H1 (cell line): ENCODE measurements at regions not wholly inside any gene's neighbourhood (a gene's known extent, or its start where the extent isn't known, plus 50 kb on each side); places are given as distances from the start of the nearest gene placed in this dataset.

Experiments used
- CTCF ChIA-PET: fragments of 300-600 bp; sonication (Branson Sonifier 250); formaldehyde crosslinking; loops from one replicate; lab custom pipeline; 2021; ENCODE audit not compliant: partially characterized antibody; lab: Charles Lee
- POLR2A ChIA-PET: fragments of 300-600 bp; sonication (Branson Sonifier 250); formaldehyde crosslinking; loops from one replicate; lab custom pipeline; 2021; ENCODE audit warnings: inconsistent platforms; ENCODE audit not compliant: partially characterized antibody; lab: Charles Lee
- DNase-seq, 2 experiments: peaks; one replicate each; pipeline versions ENCODE4 v3.0.0 to v3.0.0-alpha.2; 2010 to 2022; ENCODE audit warnings: low spot score in 2 of 2, low read depth in 1 of 2, mixed read lengths in 1 of 2
- FAIRE-seq: peaks from 2 replicates; lab custom pipeline; 2011; peaks lifted over from hg19 to GRCh38; lab: Jason Lieb, UNC
- H2AFZ ChIP-seq: 2 replicates; pipeline ENCODE4 v1.8.1; 2012; ENCODE audit warnings: low read length, inconsistent platforms
- H2AK5ac ChIP-seq: 2 replicates; pipeline ENCODE4 v1.6.1; 2013; ENCODE audit warnings: low read depth, low read length
- H2BK120ac ChIP-seq: replicated peaks from 2 replicates; pipeline ENCODE3; 2013; ENCODE audit warnings: low read depth, low read length, inconsistent platforms
- H2BK12ac ChIP-seq: 2 replicates; pipeline ENCODE4 v1.6.1; 2013; ENCODE audit warnings: low read depth, low read length
- H2BK15ac ChIP-seq: 2 replicates; pipeline ENCODE4 v1.6.1; 2013; ENCODE audit warnings: low read length
- H2BK20ac ChIP-seq: 2 replicates; pipeline ENCODE4 v1.6.1; 2013; ENCODE audit warnings: low read length
- H2BK5ac ChIP-seq: 2 replicates; pipeline ENCODE4 v1.6.1; 2013; ENCODE audit warnings: low read depth, low read length
- H3K14ac ChIP-seq: 2 replicates; pipeline ENCODE4 v1.6.1; 2013; ENCODE audit warnings: inconsistent platforms; ENCODE audit not compliant: insufficient read length
- H3K18ac ChIP-seq: 2 replicates; pipeline ENCODE4 v1.6.1; 2013; ENCODE audit warnings: low read length; ENCODE audit errors: extremely low read depth
- H3K23ac ChIP-seq: 2 replicates; pipeline ENCODE4 v1.6.1; 2013; ENCODE audit warnings: inconsistent platforms; ENCODE audit not compliant: insufficient read length
- H3K23me2 ChIP-seq: 2 replicates; pipeline ENCODE4 v1.6.1; 2013; ENCODE audit warnings: low read depth, low read length
- H3K27ac ChIP-seq: 2 replicates; pipeline ENCODE4 v1.6.1; 2011; ENCODE audit warnings: low read depth, low read length, inconsistent platforms
- H3K27me3 ChIP-seq, 4 experiments: replicated peaks in 1 of 4; 1 replicate in 1 of 4; 2 replicates in 3 of 4; pipeline versions ENCODE4 v1.6.1 to v1.8.1; 2011 to 2013; ENCODE audit warnings: low read length in 3 of 4, mild to moderate bottlenecking in 3 of 4, inconsistent platforms in 2 of 4, mixed read lengths in 2 of 4, moderate library complexity in 1 of 4; ENCODE audit not compliant: control insufficient read depth in 3 of 4, insufficient read depth in 3 of 4; ENCODE audit errors: extremely low read depth in 1 of 4
- H3K36me3 ChIP-seq, 4 experiments: 2 replicates each; pipeline versions ENCODE4 v1.6.1 to v1.8.1; 2011 to 2013; ENCODE audit warnings: mild to moderate bottlenecking in 4 of 4, low read length in 3 of 4, moderate library complexity in 2 of 4, control low read depth in 1 of 4, inconsistent platforms in 1 of 4; ENCODE audit not compliant: insufficient read depth in 4 of 4, control insufficient read depth in 2 of 4
- H3K4ac ChIP-seq: replicated peaks from 2 replicates; pipeline ENCODE3; 2013; ENCODE audit warnings: low read length, low read depth, mixed read lengths, inconsistent platforms; ENCODE audit not compliant: insufficient read length
- H3K4me1 ChIP-seq, 4 experiments: replicated peaks in 1 of 4; 1 replicate in 1 of 4; 2 replicates in 3 of 4; pipeline versions ENCODE4 v1.6.1 to v1.8.1; 2011 to 2013; ENCODE audit warnings: low read length in 3 of 4, inconsistent platforms in 2 of 4, mixed read lengths in 1 of 4; ENCODE audit not compliant: insufficient read depth in 4 of 4, control insufficient read depth in 3 of 4
- H3K4me2 ChIP-seq, 2 experiments: 2 replicates each; pipeline versions ENCODE4 v1.6.1 to v1.8.1; 2011 to 2013; ENCODE audit warnings: low read depth in 2 of 2, low read length in 2 of 2, control low read depth in 1 of 2, inconsistent platforms in 1 of 2, mild to moderate bottlenecking in 1 of 2; ENCODE audit not compliant: insufficient read depth in 1 of 2
- H3K4me3 ChIP-seq, 4 experiments: fragments of 200-600, 300-600 bp in 1 of 4; sonication (generic), shearing (Covaris generic), sonication (Bioruptor Twin) in 1 of 4; 2 replicates each; pipeline versions ENCODE4 v1.5.1 to v1.8.1; 2011 to 2016; ENCODE audit warnings: low read length in 4 of 4, low read depth in 3 of 4, control low read depth in 2 of 4, inconsistent platforms in 2 of 4, mild to moderate bottlenecking in 2 of 4, mixed read lengths in 1 of 4, moderate library complexity in 1 of 4; ENCODE audit not compliant: insufficient read depth in 2 of 4; ENCODE audit errors: extremely low read depth in 1 of 4
- H3K56ac ChIP-seq: replicated peaks from 2 replicates; pipeline ENCODE3; 2013; ENCODE audit warnings: low read depth, mild to moderate bottlenecking, mixed read lengths, low read length, inconsistent platforms; ENCODE audit not compliant: insufficient read length
- H3K79me1 ChIP-seq: 2 replicates; pipeline ENCODE4 v1.6.1; 2013; ENCODE audit warnings: low read depth, low read length, control low read depth
- H3K79me2 ChIP-seq, 2 experiments: 2 replicates each; pipeline versions ENCODE4 v1.6.1 to v1.8.1; 2012 to 2013; ENCODE audit warnings: low read length in 2 of 2, mild to moderate bottlenecking in 2 of 2, inconsistent platforms in 1 of 2; ENCODE audit not compliant: insufficient read depth in 2 of 2, control insufficient read depth in 1 of 2
- H3K9ac ChIP-seq, 4 experiments: replicated peaks in 1 of 4; 1 replicate in 1 of 4; 2 replicates in 3 of 4; pipeline versions ENCODE4 v1.6.1 to v1.8.1; 2011 to 2013; ENCODE audit warnings: low read depth in 3 of 4, low read length in 3 of 4, control low read depth in 2 of 4, mild to moderate bottlenecking in 2 of 4, moderate library complexity in 2 of 4, inconsistent platforms in 1 of 4; ENCODE audit errors: extremely low read depth in 1 of 4
- H3K9me3 ChIP-seq, 2 experiments: 2 replicates each; pipeline versions ENCODE4 v1.6.1 to v1.8.1; 2012 to 2013; ENCODE audit warnings: mild to moderate bottlenecking in 2 of 2, moderate library complexity in 2 of 2, control low read depth in 1 of 2, inconsistent platforms in 1 of 2, low read depth in 1 of 2, low read length in 1 of 2, mixed read lengths in 1 of 2; ENCODE audit not compliant: insufficient read depth in 2 of 2
- H4K20me1 ChIP-seq, 2 experiments: replicated peaks in 1 of 2; 2 replicates each; pipeline versions ENCODE3 to v1.8.1; 2011 to 2013; ENCODE audit warnings: inconsistent platforms in 2 of 2, low read length in 2 of 2, mild to moderate bottlenecking in 1 of 2; ENCODE audit not compliant: insufficient read depth in 2 of 2, control insufficient read depth in 1 of 2
- H4K5ac ChIP-seq: 2 replicates; pipeline ENCODE4 v1.6.1; 2013; ENCODE audit warnings: low read length, low read depth, mixed read lengths, inconsistent platforms; ENCODE audit not compliant: insufficient read length
- H4K8ac ChIP-seq: 2 replicates; pipeline ENCODE4 v1.8.0; 2013; ENCODE audit warnings: mild to moderate bottlenecking, moderate library complexity, low read length, inconsistent platforms; ENCODE audit not compliant: insufficient read depth; ENCODE audit errors: extremely low read depth
- H4K91ac ChIP-seq: replicated peaks from 2 replicates; pipeline ENCODE3; 2013; ENCODE audit warnings: low read length, mixed read lengths, inconsistent platforms; ENCODE audit not compliant: insufficient read length
- BACH1 ChIP-seq: IDR thresholded peaks from 2 replicates; pipeline ENCODE4 v1.6.1; 2012; ENCODE audit warnings: low read length, improper control_type of control experiment
- CREB1 ChIP-seq: IDR thresholded peaks from 2 replicates; pipeline ENCODE4 v1.6.1; 2012; ENCODE audit warnings: inconsistent platforms
- CTBP2 ChIP-seq: IDR thresholded peaks from 2 replicates; pipeline ENCODE4 v1.7.0; 2011; ENCODE audit warnings: borderline replicate concordance, mild to moderate bottlenecking, moderate library complexity, mixed read lengths, low read length; ENCODE audit not compliant: insufficient read depth, insufficient read length
- EP300 ChIP-seq, 2 experiments: IDR thresholded peaks; 1 replicate in 1 of 2; 2 replicates in 1 of 2; pipeline ENCODE4 v1.6.1; 2011 to 2012; ENCODE audit warnings: low read depth in 2 of 2, low read length in 2 of 2, mild to moderate bottlenecking in 2 of 2, borderline replicate concordance in 1 of 2, inconsistent platforms in 1 of 2, moderate library complexity in 1 of 2
- HDAC6 ChIP-seq: IDR thresholded peaks from one replicate; pipeline ENCODE4 v1.7.1; 2012; ENCODE audit warnings: low read depth, mild to moderate bottlenecking, inconsistent platforms, low read length, moderate library complexity
- KDM4A ChIP-seq: IDR thresholded peaks from one replicate; pipeline ENCODE4 v1.7.1; 2012; ENCODE audit warnings: low read depth, mild to moderate bottlenecking, moderate library complexity, low read length, inconsistent platforms; ENCODE audit not compliant: severe bottlenecking
- RNF2 ChIP-seq: fragments of 200-900, 300-1000 bp; sonication (generic); IDR thresholded peaks from 2 replicates; pipeline ENCODE4 v1.7.1; 2016; ENCODE audit warnings: borderline replicate concordance, low read depth, mild to moderate bottlenecking, antibody characterized with exemption, low read length; ENCODE audit not compliant: poor library complexity, severe bottlenecking; ENCODE audit errors: missing control alignments
- SIN3A ChIP-seq, 2 experiments: IDR thresholded peaks in 1 of 2; conservative IDR thresholded peaks in 1 of 2; 2 replicates each; pipeline ENCODE4 v1.6.1; 2011 to 2012; ENCODE audit warnings: low read length in 2 of 2, improper control_type of control experiment in 1 of 2, low read depth in 1 of 2, mild to moderate bottlenecking in 1 of 2
- TBP ChIP-seq: IDR thresholded peaks from 2 replicates; pipeline ENCODE4 v1.6.1; 2011; ENCODE audit warnings: low read depth, low read length, improper control_type of control experiment
- WGBS, 2 experiments: shearing (Covaris generic) in 1 of 2; methylation state at CpG; one replicate each; pipeline versions ENCODE4 v1.1.6 to v1.1.7; 2013 to 2015; ENCODE audit warnings: low lambda C conversion rate in 2 of 2, mixed read lengths in 2 of 2, inconsistent platforms in 1 of 2, low coverage in 1 of 2, missing lambda C conversion rate in 1 of 2; ENCODE audit not compliant: insufficient replicate concordance in 2 of 2, insufficient coverage in 1 of 2, insufficient read length in 1 of 2; ENCODE audit errors: extremely low coverage in 1 of 2, missing lambda C conversion rate in 1 of 2; 5-methylcytosine and 5-hydroxymethylcytosine counted together
- TF ChIP-seq, protein P1 (sequence below): IDR thresholded peaks from 2 replicates; pipeline ENCODE4 v1.6.1; 2011; ENCODE audit warnings: low read length, improper control_type of control experiment

DNA sequence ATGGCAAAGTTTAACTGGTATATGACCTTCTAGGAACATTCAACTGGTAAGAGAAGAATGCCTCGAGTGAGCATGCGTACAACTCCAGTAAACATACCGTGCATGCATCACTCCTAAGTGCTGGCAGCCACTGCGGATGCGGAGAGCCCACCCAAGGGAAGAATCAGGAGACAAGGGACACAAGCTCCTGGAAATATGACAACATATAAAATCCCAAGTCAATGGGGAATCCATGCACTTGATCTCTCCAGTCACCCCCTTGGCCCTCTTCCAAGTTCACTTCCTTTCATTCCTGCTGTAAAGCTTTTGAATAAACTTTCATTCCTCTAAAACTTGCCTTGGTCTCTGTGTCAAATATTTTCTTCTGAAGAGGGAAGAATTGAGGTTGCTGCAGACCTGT, 168.7 kb upstream of the TMCC3 start:
- FAIRE-seq, result no peak
- POLR2A ChIA-PET, result no interaction called here
- TF ChIP-seq BACH1 (no peak), EP300 (IDR thresholded peaks at IDR 0.05; ENCODE audit: borderline replicate concordance in 1 of 2, low read depth in 2 of 2, low read length in 2 of 2) (no peak), TBP (no peak), KDM4A (no peak), CTBP2 (no peak), RNF2 (no peak), SIN3A (conservative IDR thresholded peaks at IDR 0.05 in 1 of 2, IDR thresholded peaks at IDR 0.05 in 1 of 2; ENCODE audit: low read depth in 1 of 2, low read length in 2 of 2) (no peak), HDAC6 (no peak), CREB1 (no peak)
- TF ChIP-seq, protein P1, sequence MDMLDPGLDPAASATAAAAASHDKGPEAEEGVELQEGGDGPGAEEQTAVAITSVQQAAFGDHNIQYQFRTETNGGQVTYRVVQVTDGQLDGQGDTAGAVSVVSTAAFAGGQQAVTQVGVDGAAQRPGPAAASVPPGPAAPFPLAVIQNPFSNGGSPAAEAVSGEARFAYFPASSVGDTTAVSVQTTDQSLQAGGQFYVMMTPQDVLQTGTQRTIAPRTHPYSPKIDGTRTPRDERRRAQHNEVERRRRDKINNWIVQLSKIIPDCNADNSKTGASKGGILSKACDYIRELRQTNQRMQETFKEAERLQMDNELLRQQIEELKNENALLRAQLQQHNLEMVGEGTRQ, result no peak

More for the DNA sequence above, 168.7 kb upstream of the TMCC3 start:
- no peak overlapping the region for H4K91ac ChIP-seq
- no peak overlapping the region for H3K4ac ChIP-seq
- no peak overlapping the region for H2AK5ac ChIP-seq
- no peaks in the 10 kb centered on the region; a peak in 3 of 7 replicates for H3K27me3 ChIP-seq
- no peak for DNase-seq
- peaks cover 4 to 6% of the 10 kb centered on the region in 2 experiments; a peak in 2 of 4 replicates for H3K9me3 ChIP-seq
- no peak overlapping the region for H2AFZ ChIP-seq
- no peak overlapping the region for H2BK15ac ChIP-seq
- H4K20me1 ChIP-seq, result no peaks in the 10 kb centered on the region
- 94% methylated on average over 5 of the region's 5 CpGs; no CpG with 5 or more reads in 1 of the 2 experiments for WGBS, 2 experiments
- no peak overlapping the region for H3K27ac ChIP-seq
- H2BK20ac ChIP-seq, result no peak overlapping the region
- no peak overlapping the region for H3K14ac ChIP-seq
- H3K18ac ChIP-seq, result no peak overlapping the region
- H3K79me2 ChIP-seq, result no peaks in the 10 kb centered on the region
- peaks cover 0 to 4% (median 2%) of the 10 kb centered on the region in 4 experiments; a peak in 4 of 7 replicates for H3K4me1 ChIP-seq
- no peak overlapping the region for H3K56ac ChIP-seq
- H3K9ac ChIP-seq, result no peak overlapping the region; a peak in 1 of 7 replicates
- H3K23ac ChIP-seq, result no peak overlapping the region
- no peak overlapping the region for H4K8ac ChIP-seq
- CTCF ChIA-PET, result interaction anchor here (0.9 to 1.5 kb wide), 5 partner anchors 11 to 273 kb away, joined by 3 to 6 read pairs (median 3); no protein-coding TSS in a partner anchor
- no peak overlapping the region for H3K4me3 ChIP-seq
- no peak overlapping the region for H2BK12ac ChIP-seq
- H2BK120ac ChIP-seq, result no peak overlapping the region
- H3K4me2 ChIP-seq, result no peak overlapping the region
- H3K23me2 ChIP-seq, result no peaks in the 10 kb centered on the region
- H3K79me1 ChIP-seq, result no peaks in the 10 kb centered on the region
- no peak overlapping the region for H2BK5ac ChIP-seq
- no peak overlapping the region for H4K5ac ChIP-seq
- H3K36me3 ChIP-seq, result no peaks in the 10 kb centered on the region; a peak in 1 of 8 replicates
